Keratinocyte (primary cell): ENCODE measurements at regions not wholly inside any gene's neighbourhood (a gene's known extent, or its start where the extent isn't known, plus 50 kb on each side); places are given as distances from the start of the nearest gene placed in this dataset.

Experiments
- DNase-seq: peaks from one replicate; pipeline ENCODE4 v3.0.0-alpha.2; 2011; ENCODE audit warnings: low read depth, missing footprints, low spot score
- FAIRE-seq: peaks from 2 replicates; lab custom pipeline; 2011; peaks lifted over from hg19 to GRCh38; lab: Jason Lieb, UNC
- H2AFZ ChIP-seq: 2 replicates; pipeline ENCODE4 v1.6.0; 2012; ENCODE audit warnings: low read length, control low read depth, inconsistent platforms; ENCODE audit not compliant: control insufficient read depth
- H3K27ac ChIP-seq: 2 replicates; pipeline ENCODE4 v1.5.1; 2011; ENCODE audit warnings: low read length; ENCODE audit not compliant: control insufficient read depth, insufficient read depth
- H3K27me3 ChIP-seq: 3 replicates; pipeline ENCODE4 v1.6.0; 2011; ENCODE audit warnings: low read length; ENCODE audit not compliant: control insufficient read depth, insufficient read depth; ENCODE audit errors: extremely low read depth
- H3K36me3 ChIP-seq, 2 experiments: 2 replicates in 1 of 2; 3 replicates in 1 of 2; pipeline ENCODE4 v1.5.1; 2011; ENCODE audit warnings: low read length in 2 of 2, mild to moderate bottlenecking in 1 of 2; ENCODE audit not compliant: control insufficient read depth in 2 of 2, insufficient read depth in 2 of 2; ENCODE audit errors: extremely low read depth in 1 of 2
- H3K4me1 ChIP-seq: 3 replicates; pipeline ENCODE4 v1.5.1; 2011; ENCODE audit warnings: low read length; ENCODE audit not compliant: control insufficient read depth, insufficient read depth; ENCODE audit errors: extremely low read depth
- H3K4me2 ChIP-seq: 3 replicates; pipeline ENCODE4 v1.6.0; 2011; ENCODE audit warnings: low read depth, low read length; ENCODE audit not compliant: control insufficient read depth, insufficient read depth; ENCODE audit errors: extremely low read depth
- H3K4me3 ChIP-seq, 3 experiments: fragments of 200-600 bp in 1 of 3; sonication (generic) in 1 of 3; 2 replicates in 2 of 3; 3 replicates in 1 of 3; pipeline ENCODE4 v1.5.1; 2011 to 2016; ENCODE audit warnings: low read length in 3 of 3, mild to moderate bottlenecking in 3 of 3, control low read depth in 2 of 3, inconsistent platforms in 1 of 3, low read depth in 1 of 3, mixed read lengths in 1 of 3, mixed run types in 1 of 3, moderate library complexity in 1 of 3; ENCODE audit not compliant: control insufficient read depth in 2 of 3, insufficient read depth in 2 of 3; ENCODE audit errors: extremely low read depth in 1 of 3
- H3K79me2 ChIP-seq: 2 replicates; pipeline ENCODE4 v1.6.0; 2012; ENCODE audit warnings: low read length; ENCODE audit not compliant: control insufficient read depth, insufficient read depth
- H3K9ac ChIP-seq: 3 replicates; pipeline ENCODE4 v1.6.0; 2011; ENCODE audit warnings: low read length; ENCODE audit not compliant: control insufficient read depth, insufficient read depth; ENCODE audit errors: extremely low read depth
- H3K9me1 ChIP-seq: 3 replicates; pipeline ENCODE4 v1.6.0; 2011; ENCODE audit warnings: low read length; ENCODE audit not compliant: control insufficient read depth, insufficient read depth; ENCODE audit errors: extremely low read depth
- H3K9me3 ChIP-seq: 2 replicates; pipeline ENCODE4 v1.5.1; 2012; ENCODE audit warnings: low read depth, low read length; ENCODE audit not compliant: control insufficient read depth
- H4K20me1 ChIP-seq: 3 replicates; pipeline ENCODE4 v1.6.0; 2011; ENCODE audit warnings: low read length; ENCODE audit not compliant: control insufficient read depth, insufficient read depth; ENCODE audit errors: extremely low read depth
- EZH2 ChIP-seq: IDR thresholded peaks from one replicate; pipeline ENCODE4 v1.6.1; 2012; ENCODE audit warnings: inconsistent platforms, mild to moderate bottlenecking, low read length, moderate library complexity
- dilution Hi-C: fragments of 300-500 bp; cut with MboI; formaldehyde crosslinking; loops from one replicate; pipeline ENCODE4 v1.7.0; 2020; ENCODE audit warnings: low sequenced_read_pairs; ENCODE audit not compliant: extremely low pct_ligation_motif_present
- TF ChIP-seq, protein P1 (sequence below), 3 experiments: IDR thresholded peaks in 1 of 3; conservative IDR thresholded peaks in 1 of 3; optimal IDR thresholded peaks in 1 of 3; 2 replicates in 2 of 3; 3 replicates in 1 of 3; pipeline versions ENCODE3 to v1.5.1; 2011; ENCODE audit warnings: low read length in 3 of 3, mild to moderate bottlenecking in 3 of 3, moderate library complexity in 2 of 3, control low read depth in 1 of 3, inconsistent platforms in 1 of 3; ENCODE audit not compliant: insufficient read depth in 2 of 3; ENCODE audit errors: extremely low read depth in 1 of 3

GRCh38 chr5:82521431-82522051, 243.4 kb upstream of the RPS23 start:
- Histone ChIP-seq H3K9me3 (no peaks in the 10 kb centered on the region), H3K9me1 (no peaks in the 10 kb centered on the region), H3K9ac (no peak overlapping the region), H3K27ac (no peak overlapping the region), H2AFZ (no peak overlapping the region), H3K79me2 (no peaks in the 10 kb centered on the region), H3K4me1 (no peaks in the 10 kb centered on the region), H4K20me1 (no peaks in the 10 kb centered on the region), H3K27me3 (no peaks in the 10 kb centered on the region), H3K36me3 (no peaks in the 10 kb centered on the region), H3K4me2 (no peak overlapping the region), H3K4me3 (no peak overlapping the region)
- DNase-seq (no peak), FAIRE-seq (no peak)
- TF ChIP-seq, protein P1, sequence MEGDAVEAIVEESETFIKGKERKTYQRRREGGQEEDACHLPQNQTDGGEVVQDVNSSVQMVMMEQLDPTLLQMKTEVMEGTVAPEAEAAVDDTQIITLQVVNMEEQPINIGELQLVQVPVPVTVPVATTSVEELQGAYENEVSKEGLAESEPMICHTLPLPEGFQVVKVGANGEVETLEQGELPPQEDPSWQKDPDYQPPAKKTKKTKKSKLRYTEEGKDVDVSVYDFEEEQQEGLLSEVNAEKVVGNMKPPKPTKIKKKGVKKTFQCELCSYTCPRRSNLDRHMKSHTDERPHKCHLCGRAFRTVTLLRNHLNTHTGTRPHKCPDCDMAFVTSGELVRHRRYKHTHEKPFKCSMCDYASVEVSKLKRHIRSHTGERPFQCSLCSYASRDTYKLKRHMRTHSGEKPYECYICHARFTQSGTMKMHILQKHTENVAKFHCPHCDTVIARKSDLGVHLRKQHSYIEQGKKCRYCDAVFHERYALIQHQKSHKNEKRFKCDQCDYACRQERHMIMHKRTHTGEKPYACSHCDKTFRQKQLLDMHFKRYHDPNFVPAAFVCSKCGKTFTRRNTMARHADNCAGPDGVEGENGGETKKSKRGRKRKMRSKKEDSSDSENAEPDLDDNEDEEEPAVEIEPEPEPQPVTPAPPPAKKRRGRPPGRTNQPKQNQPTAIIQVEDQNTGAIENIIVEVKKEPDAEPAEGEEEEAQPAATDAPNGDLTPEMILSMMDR (optimal IDR thresholded peaks at IDR 0.05 in 1 of 3, IDR thresholded peaks at IDR 0.05 in 1 of 3, conservative IDR thresholded peaks at IDR 0.05 in 1 of 3; ENCODE audit: extremely low read depth in 1 of 3, insufficient read depth in 2 of 3, low read length in 3 of 3): no peak
- no peak for TF ChIP-seq EZH2
- dilution Hi-C loops: no loop called here

DNA sequence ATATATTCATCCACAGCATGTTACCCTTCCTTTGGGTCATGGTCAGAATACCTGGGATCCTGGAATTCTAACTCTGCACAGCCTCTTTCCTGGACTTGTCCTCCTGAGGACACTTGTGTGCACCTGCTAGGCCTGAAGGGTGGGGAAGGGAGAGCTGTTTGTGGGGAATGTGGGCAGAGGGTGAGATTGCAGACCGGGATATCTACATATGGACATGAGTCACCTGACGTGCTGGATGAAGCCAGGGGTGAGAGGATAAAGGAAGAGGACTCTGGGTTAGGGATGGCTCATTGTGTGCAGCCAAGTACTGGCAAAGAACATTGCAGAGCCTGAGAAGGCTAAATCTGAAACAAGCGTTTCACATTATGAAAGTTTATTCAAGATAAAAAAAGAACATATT, 241.4 kb upstream of the RPS23 start:
- no peak overlapping the region for H3K4me3 ChIP-seq
- no peak overlapping the region for H3K9ac ChIP-seq
- no peak overlapping the region for H2AFZ ChIP-seq
- H3K9me3 ChIP-seq: no peaks in the 10 kb centered on the region
- H3K4me2 ChIP-seq: no peak overlapping the region
- H3K4me1 ChIP-seq: no peaks in the 10 kb centered on the region
- FAIRE-seq (no peak), DNase-seq (no peak)
- H3K79me2 ChIP-seq: no peaks in the 10 kb centered on the region
- H3K36me3 ChIP-seq: no peaks in the 10 kb centered on the region
- TF ChIP-seq EZH2: no peak
- TF ChIP-seq, protein P1 (optimal IDR thresholded peaks at IDR 0.05 in 1 of 3, IDR thresholded peaks at IDR 0.05 in 1 of 3, conservative IDR thresholded peaks at IDR 0.05 in 1 of 3; ENCODE audit: extremely low read depth in 1 of 3, insufficient read depth in 2 of 3, low read length in 3 of 3): no peak
- H4K20me1 ChIP-seq: no peaks in the 10 kb centered on the region
- no peak overlapping the region for H3K27ac ChIP-seq
- H3K27me3 ChIP-seq: no peaks in the 10 kb centered on the region
- H3K9me1 ChIP-seq: no peaks in the 10 kb centered on the region
- dilution Hi-C loops: no loop called here
